H1 (cell line): ENCODE measurements at regions not wholly inside any gene's neighbourhood (a gene's known extent, or its start where the extent isn't known, plus 50 kb on each side); places are given as distances from the start of the nearest gene placed in this dataset.

Experiments
- CEBPB ChIP-seq: IDR thresholded peaks from 2 replicates; pipeline ENCODE4 v1.6.1; 2012; ENCODE audit warnings: low read depth, low read length
- EP300 ChIP-seq, 2 experiments: IDR thresholded peaks; 1 replicate in 1 of 2; 2 replicates in 1 of 2; pipeline ENCODE4 v1.6.1; 2011 to 2012; ENCODE audit warnings: low read depth in 2 of 2, low read length in 2 of 2, mild to moderate bottlenecking in 2 of 2, borderline replicate concordance in 1 of 2, inconsistent platforms in 1 of 2, moderate library complexity in 1 of 2
- JUND ChIP-seq: IDR thresholded peaks from 2 replicates; pipeline ENCODE4 v1.6.1; 2011; ENCODE audit warnings: mild to moderate bottlenecking, improper control_type of control experiment, low read length
- SIN3A ChIP-seq, 2 experiments: IDR thresholded peaks in 1 of 2; conservative IDR thresholded peaks in 1 of 2; 2 replicates each; pipeline ENCODE4 v1.6.1; 2011 to 2012; ENCODE audit warnings: low read length in 2 of 2, improper control_type of control experiment in 1 of 2, low read depth in 1 of 2, mild to moderate bottlenecking in 1 of 2
- SP1 ChIP-seq: IDR thresholded peaks from 2 replicates; pipeline ENCODE4 v1.6.1; 2011; ENCODE audit warnings: low read depth, low read length
- SRF ChIP-seq: IDR thresholded peaks from 2 replicates; pipeline ENCODE4 v1.6.1; 2011; ENCODE audit warnings: mild to moderate bottlenecking, low read depth, low read length, moderate library complexity
- TAF1 ChIP-seq: IDR thresholded peaks from 2 replicates; pipeline ENCODE4 v1.6.1; 2011; ENCODE audit warnings: mild to moderate bottlenecking, low read depth, low read length
- TAF7 ChIP-seq: optimal IDR thresholded peaks from 2 replicates; pipeline ENCODE3; 2011; ENCODE audit warnings: low read depth, mild to moderate bottlenecking, inconsistent platforms, low read length, moderate library complexity, borderline replicate concordance
- TF ChIP-seq, protein P1 (sequence below): fragments of 300-600 bp; sonication (generic); IDR thresholded peaks from 2 replicates; pipeline ENCODE4 v1.7.1; 2012; ENCODE audit warnings: low read length, moderate library complexity, mild to moderate bottlenecking, inconsistent platforms; ENCODE audit not compliant: insufficient replicate concordance

- TF ChIP-seq, protein P1, sequence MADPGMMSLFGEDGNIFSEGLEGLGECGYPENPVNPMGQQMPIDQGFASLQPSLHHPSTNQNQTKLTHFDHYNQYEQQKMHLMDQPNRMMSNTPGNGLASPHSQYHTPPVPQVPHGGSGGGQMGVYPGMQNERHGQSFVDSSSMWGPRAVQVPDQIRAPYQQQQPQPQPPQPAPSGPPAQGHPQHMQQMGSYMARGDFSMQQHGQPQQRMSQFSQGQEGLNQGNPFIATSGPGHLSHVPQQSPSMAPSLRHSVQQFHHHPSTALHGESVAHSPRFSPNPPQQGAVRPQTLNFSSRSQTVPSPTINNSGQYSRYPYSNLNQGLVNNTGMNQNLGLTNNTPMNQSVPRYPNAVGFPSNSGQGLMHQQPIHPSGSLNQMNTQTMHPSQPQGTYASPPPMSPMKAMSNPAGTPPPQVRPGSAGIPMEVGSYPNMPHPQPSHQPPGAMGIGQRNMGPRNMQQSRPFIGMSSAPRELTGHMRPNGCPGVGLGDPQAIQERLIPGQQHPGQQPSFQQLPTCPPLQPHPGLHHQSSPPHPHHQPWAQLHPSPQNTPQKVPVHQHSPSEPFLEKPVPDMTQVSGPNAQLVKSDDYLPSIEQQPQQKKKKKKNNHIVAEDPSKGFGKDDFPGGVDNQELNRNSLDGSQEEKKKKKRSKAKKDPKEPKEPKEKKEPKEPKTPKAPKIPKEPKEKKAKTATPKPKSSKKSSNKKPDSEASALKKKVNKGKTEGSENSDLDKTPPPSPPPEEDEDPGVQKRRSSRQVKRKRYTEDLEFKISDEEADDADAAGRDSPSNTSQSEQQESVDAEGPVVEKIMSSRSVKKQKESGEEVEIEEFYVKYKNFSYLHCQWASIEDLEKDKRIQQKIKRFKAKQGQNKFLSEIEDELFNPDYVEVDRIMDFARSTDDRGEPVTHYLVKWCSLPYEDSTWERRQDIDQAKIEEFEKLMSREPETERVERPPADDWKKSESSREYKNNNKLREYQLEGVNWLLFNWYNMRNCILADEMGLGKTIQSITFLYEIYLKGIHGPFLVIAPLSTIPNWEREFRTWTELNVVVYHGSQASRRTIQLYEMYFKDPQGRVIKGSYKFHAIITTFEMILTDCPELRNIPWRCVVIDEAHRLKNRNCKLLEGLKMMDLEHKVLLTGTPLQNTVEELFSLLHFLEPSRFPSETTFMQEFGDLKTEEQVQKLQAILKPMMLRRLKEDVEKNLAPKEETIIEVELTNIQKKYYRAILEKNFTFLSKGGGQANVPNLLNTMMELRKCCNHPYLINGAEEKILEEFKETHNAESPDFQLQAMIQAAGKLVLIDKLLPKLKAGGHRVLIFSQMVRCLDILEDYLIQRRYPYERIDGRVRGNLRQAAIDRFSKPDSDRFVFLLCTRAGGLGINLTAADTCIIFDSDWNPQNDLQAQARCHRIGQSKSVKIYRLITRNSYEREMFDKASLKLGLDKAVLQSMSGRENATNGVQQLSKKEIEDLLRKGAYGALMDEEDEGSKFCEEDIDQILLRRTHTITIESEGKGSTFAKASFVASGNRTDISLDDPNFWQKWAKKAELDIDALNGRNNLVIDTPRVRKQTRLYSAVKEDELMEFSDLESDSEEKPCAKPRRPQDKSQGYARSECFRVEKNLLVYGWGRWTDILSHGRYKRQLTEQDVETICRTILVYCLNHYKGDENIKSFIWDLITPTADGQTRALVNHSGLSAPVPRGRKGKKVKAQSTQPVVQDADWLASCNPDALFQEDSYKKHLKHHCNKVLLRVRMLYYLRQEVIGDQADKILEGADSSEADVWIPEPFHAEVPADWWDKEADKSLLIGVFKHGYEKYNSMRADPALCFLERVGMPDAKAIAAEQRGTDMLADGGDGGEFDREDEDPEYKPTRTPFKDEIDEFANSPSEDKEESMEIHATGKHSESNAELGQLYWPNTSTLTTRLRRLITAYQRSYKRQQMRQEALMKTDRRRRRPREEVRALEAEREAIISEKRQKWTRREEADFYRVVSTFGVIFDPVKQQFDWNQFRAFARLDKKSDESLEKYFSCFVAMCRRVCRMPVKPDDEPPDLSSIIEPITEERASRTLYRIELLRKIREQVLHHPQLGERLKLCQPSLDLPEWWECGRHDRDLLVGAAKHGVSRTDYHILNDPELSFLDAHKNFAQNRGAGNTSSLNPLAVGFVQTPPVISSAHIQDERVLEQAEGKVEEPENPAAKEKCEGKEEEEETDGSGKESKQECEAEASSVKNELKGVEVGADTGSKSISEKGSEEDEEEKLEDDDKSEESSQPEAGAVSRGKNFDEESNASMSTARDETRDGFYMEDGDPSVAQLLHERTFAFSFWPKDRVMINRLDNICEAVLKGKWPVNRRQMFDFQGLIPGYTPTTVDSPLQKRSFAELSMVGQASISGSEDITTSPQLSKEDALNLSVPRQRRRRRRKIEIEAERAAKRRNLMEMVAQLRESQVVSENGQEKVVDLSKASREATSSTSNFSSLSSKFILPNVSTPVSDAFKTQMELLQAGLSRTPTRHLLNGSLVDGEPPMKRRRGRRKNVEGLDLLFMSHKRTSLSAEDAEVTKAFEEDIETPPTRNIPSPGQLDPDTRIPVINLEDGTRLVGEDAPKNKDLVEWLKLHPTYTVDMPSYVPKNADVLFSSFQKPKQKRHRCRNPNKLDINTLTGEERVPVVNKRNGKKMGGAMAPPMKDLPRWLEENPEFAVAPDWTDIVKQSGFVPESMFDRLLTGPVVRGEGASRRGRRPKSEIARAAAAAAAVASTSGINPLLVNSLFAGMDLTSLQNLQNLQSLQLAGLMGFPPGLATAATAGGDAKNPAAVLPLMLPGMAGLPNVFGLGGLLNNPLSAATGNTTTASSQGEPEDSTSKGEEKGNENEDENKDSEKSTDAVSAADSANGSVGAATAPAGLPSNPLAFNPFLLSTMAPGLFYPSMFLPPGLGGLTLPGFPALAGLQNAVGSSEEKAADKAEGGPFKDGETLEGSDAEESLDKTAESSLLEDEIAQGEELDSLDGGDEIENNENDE = no peak
- TF ChIP-seq SRF = no peak
- TF ChIP-seq JUND = no peak
- no peak for TF ChIP-seq CEBPB
- no peak for TF ChIP-seq SIN3A (conservative IDR thresholded peaks at IDR 0.05 in 1 of 2, IDR thresholded peaks at IDR 0.05 in 1 of 2; ENCODE audit: low read depth in 1 of 2, low read length in 2 of 2)
- no peak for TF ChIP-seq EP300 (IDR thresholded peaks at IDR 0.05; ENCODE audit: borderline replicate concordance in 1 of 2, low read depth in 2 of 2, low read length in 2 of 2)
- TF ChIP-seq TAF1 = no peak
- TF ChIP-seq TAF7 = no peak
- TF ChIP-seq SP1 = no peak
Measured at GRCh38 chr5:159669559-159669958, 246.7 kb upstream of the ADRA1B start (continued).
